GM23338 (cell line): ENCODE measurements at regions not wholly inside any gene's neighbourhood (a gene's known extent, or its start where the extent isn't known, plus 50 kb on each side); places are given as distances from the start of the nearest gene placed in this dataset.
A peak's percentile ranks its signal among the peaks of the same experiment; 100 is the strongest.

Source experiments
- ATAC-seq: fragments of 200-7000 bp; cut with Tn5 transposase; 3 replicates; pipeline ENCODE4 v1.9.1; 2020
- DNase-seq: peaks from one replicate; pipeline ENCODE4 v3.0.0-alpha.2; 2015; ENCODE audit warnings: low spot score
- H2AFZ ChIP-seq: fragments of 200-600 bp; sonication (generic); 2 replicates; pipeline ENCODE4 v1.8.0; 2016; ENCODE audit warnings: antibody characterized with exemption, mild to moderate bottlenecking, moderate library complexity
- H3F3A ChIP-seq: fragments of 200-600 bp; sonication (generic); replicated peaks from 2 replicates; pipeline ENCODE4 v1.8.0; 2017; ENCODE audit warnings: antibody characterized with exemption, mixed run types, low read depth
- H3K27ac ChIP-seq: fragments of 200-600 bp; sonication (generic); 2 replicates; pipeline ENCODE4 v1.6.1; 2016; ENCODE audit warnings: low read depth
- H3K27me3 ChIP-seq: fragments of 200-600 bp; sonication (generic); 2 replicates; pipeline ENCODE4 v1.8.0; 2016; ENCODE audit warnings: mild to moderate bottlenecking, mixed run types, moderate library complexity; ENCODE audit not compliant: insufficient read depth
- H3K36me3 ChIP-seq: fragments of 200-600 bp; sonication (generic); 2 replicates; pipeline ENCODE4 v1.8.0; 2016; ENCODE audit warnings: mild to moderate bottlenecking; ENCODE audit not compliant: insufficient read depth
- H3K4me1 ChIP-seq: fragments of 200-600 bp; sonication (generic); 2 replicates; pipeline ENCODE4 v1.8.0; 2016; ENCODE audit warnings: mild to moderate bottlenecking, moderate library complexity; ENCODE audit not compliant: insufficient read depth
- H3K4me2 ChIP-seq: fragments of 200-600 bp; sonication (generic); 2 replicates; pipeline ENCODE4 v1.7.1; 2017; ENCODE audit warnings: mixed run types
- H3K4me3 ChIP-seq: fragments of 200-600 bp; sonication (generic); 2 replicates; pipeline ENCODE4 v1.6.1; 2016; ENCODE audit warnings: mixed run types
- H3K79me2 ChIP-seq: fragments of 200-600 bp; sonication (generic); replicated peaks from 2 replicates; pipeline ENCODE4 v1.8.0; 2017; ENCODE audit warnings: mild to moderate bottlenecking; ENCODE audit not compliant: insufficient read depth
- H3K9me2 ChIP-seq: fragments of 200-600 bp; sonication (generic); 2 replicates; pipeline ENCODE4 v1.8.0; 2017; ENCODE audit not compliant: insufficient read depth
- H4K20me1 ChIP-seq: fragments of 200-600 bp; sonication (generic); replicated peaks from 2 replicates; pipeline ENCODE4 v1.8.0; 2017; ENCODE audit warnings: mild to moderate bottlenecking; ENCODE audit not compliant: insufficient read depth
- H3K27ac Mint-ChIP-seq: 2 replicates; pipeline ENCODE4 v1.8.0; 2020; ENCODE audit warnings: inconsistent platforms, mild to moderate bottlenecking, moderate library complexity, mixed read lengths
- H3K27me3 Mint-ChIP-seq: 3 replicates; pipeline ENCODE4 v1.8.0; 2022; ENCODE audit warnings: low read depth, mild to moderate bottlenecking, moderate library complexity, mixed read lengths, inconsistent platforms; ENCODE audit not compliant: insufficient read depth, poor library complexity
- H3K36me3 Mint-ChIP-seq: 3 replicates; pipeline ENCODE4 v1.8.0; 2021; ENCODE audit warnings: low read depth, mild to moderate bottlenecking, inconsistent platforms, moderate library complexity, mixed read lengths
- H3K4me1 Mint-ChIP-seq: 3 replicates; pipeline ENCODE4 v1.8.0; 2020; ENCODE audit warnings: mild to moderate bottlenecking, inconsistent platforms, mixed read lengths
- H3K4me3 Mint-ChIP-seq: 3 replicates; pipeline ENCODE4 v1.8.0; 2021; ENCODE audit warnings: moderate library complexity, mild to moderate bottlenecking, inconsistent platforms, mixed read lengths
- H3K9me3 Mint-ChIP-seq: 3 replicates; pipeline ENCODE4 v1.8.0; 2020; ENCODE audit warnings: moderate library complexity, mild to moderate bottlenecking, inconsistent platforms, mixed read lengths
- CREB1 ChIP-seq: fragments of 250-450 bp; sonication (Bioruptor Pico); IDR thresholded peaks from 2 replicates; pipeline ENCODE4 v1.5.0; 2020; ENCODE audit warnings: low read depth, mild to moderate bottlenecking, moderate library complexity
- EZH2phosphoT487 ChIP-seq: fragments of 200-600 bp; sonication (generic); IDR thresholded peaks from one replicate; pipeline ENCODE4 v1.8.1; 2018; ENCODE audit warnings: antibody characterized with exemption; ENCODE audit not compliant: unreplicated experiment
- JUNB ChIP-seq: IDR thresholded peaks from one replicate; pipeline ENCODE4 v1.6.1; 2016; ENCODE audit warnings: antibody characterized with exemption; ENCODE audit not compliant: unreplicated experiment
- STAT1 ChIP-seq: IDR thresholded peaks from one replicate; pipeline ENCODE4 v1.6.1; 2016; ENCODE audit warnings: antibody characterized with exemption; ENCODE audit not compliant: unreplicated experiment
- ZNF114 ChIP-seq: fragments of 250-450 bp; sonication (Bioruptor Pico); IDR thresholded peaks from 2 replicates; pipeline ENCODE4 v1.5.0; 2020; ENCODE audit warnings: mild to moderate bottlenecking, moderate library complexity
- ZNF331 ChIP-seq: fragments of 250-450 bp; sonication (Bioruptor Pico); IDR thresholded peaks from 2 replicates; pipeline ENCODE4 v1.5.0; 2020; ENCODE audit warnings: low read depth, mild to moderate bottlenecking, moderate library complexity
- TF ChIP-seq, protein P1 (sequence below): fragments of 250-450 bp; sonication (Bioruptor Pico); IDR thresholded peaks from 2 replicates; pipeline ENCODE4 v1.5.0; 2020; ENCODE audit warnings: mild to moderate bottlenecking, moderate library complexity
- TF ChIP-seq, protein P2 (sequence below): IDR thresholded peaks from one replicate; pipeline ENCODE4 v1.6.1; 2018; ENCODE audit warnings: antibody characterized with exemption; ENCODE audit not compliant: unreplicated experiment

DNA sequence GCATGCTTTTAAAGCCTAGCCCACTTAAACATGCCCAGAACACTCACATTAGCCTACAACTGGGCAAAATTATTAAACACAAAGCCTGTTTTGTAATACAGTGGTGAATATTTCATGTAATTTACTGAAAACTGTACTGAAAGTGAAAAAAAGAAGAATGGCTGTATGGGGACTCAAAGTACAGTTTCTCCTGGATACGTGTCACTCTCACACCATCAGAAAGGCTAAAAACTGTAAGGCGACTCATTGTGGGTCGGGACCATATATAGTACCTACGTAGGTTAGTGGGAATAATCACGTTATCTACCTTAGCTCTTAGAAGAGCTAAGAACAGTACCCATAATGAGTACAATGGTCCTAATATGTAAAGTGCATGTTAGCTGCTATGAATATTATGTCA lies 80.2 kb upstream of the SPATA12 start (continued):
- TF ChIP-seq, protein P1, sequence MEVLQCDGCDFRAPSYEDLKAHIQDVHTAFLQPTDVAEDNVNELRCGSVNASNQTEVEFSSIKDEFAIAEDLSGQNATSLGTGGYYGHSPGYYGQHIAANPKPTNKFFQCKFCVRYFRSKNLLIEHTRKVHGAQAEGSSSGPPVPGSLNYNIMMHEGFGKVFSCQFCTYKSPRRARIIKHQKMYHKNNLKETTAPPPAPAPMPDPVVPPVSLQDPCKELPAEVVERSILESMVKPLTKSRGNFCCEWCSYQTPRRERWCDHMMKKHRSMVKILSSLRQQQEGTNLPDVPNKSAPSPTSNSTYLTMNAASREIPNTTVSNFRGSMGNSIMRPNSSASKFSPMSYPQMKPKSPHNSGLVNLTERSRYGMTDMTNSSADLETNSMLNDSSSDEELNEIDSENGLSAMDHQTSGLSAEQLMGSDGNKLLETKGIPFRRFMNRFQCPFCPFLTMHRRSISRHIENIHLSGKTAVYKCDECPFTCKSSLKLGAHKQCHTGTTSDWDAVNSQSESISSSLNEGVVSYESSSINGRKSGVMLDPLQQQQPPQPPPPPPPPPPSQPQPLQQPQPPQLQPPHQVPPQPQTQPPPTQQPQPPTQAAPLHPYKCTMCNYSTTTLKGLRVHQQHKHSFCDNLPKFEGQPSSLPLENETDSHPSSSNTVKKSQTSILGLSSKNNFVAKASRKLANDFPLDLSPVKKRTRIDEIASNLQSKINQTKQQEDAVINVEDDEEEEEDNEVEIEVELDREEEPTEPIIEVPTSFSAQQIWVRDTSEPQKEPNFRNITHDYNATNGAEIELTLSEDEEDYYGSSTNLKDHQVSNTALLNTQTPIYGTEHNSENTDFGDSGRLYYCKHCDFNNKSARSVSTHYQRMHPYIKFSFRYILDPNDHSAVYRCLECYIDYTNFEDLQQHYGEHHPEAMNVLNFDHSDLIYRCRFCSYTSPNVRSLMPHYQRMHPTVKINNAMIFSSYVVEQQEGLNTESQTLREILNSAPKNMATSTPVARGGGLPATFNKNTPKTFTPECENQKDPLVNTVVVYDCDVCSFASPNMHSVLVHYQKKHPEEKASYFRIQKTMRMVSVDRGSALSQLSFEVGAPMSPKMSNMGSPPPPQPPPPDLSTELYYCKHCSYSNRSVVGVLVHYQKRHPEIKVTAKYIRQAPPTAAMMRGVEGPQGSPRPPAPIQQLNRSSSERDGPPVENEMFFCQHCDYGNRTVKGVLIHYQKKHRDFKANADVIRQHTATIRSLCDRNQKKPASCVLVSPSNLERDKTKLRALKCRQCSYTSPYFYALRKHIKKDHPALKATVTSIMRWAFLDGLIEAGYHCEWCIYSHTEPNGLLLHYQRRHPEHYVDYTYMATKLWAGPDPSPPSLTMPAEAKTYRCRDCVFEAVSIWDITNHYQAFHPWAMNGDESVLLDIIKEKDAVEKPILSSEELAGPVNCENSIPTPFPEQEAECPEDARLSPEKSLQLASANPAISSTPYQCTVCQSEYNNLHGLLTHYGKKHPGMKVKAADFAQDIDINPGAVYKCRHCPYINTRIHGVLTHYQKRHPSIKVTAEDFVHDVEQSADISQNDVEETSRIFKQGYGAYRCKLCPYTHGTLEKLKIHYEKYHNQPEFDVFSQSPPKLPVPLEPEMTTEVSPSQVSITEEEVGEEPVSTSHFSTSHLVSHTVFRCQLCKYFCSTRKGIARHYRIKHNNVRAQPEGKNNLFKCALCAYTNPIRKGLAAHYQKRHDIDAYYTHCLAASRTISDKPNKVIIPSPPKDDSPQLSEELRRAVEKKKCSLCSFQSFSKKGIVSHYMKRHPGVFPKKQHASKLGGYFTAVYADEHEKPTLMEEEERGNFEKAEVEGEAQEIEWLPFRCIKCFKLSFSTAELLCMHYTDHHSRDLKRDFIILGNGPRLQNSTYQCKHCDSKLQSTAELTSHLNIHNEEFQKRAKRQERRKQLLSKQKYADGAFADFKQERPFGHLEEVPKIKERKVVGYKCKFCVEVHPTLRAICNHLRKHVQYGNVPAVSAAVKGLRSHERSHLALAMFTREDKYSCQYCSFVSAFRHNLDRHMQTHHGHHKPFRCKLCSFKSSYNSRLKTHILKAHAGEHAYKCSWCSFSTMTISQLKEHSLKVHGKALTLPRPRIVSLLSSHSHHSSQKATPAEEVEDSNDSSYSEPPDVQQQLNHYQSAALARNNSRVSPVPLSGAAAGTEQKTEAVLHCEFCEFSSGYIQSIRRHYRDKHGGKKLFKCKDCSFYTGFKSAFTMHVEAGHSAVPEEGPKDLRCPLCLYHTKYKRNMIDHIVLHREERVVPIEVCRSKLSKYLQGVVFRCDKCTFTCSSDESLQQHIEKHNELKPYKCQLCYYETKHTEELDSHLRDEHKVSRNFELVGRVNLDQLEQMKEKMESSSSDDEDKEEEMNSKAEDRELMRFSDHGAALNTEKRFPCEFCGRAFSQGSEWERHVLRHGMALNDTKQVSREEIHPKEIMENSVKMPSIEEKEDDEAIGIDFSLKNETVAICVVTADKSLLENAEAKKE (CRISPR knock-in tag) = no peak

DNA sequence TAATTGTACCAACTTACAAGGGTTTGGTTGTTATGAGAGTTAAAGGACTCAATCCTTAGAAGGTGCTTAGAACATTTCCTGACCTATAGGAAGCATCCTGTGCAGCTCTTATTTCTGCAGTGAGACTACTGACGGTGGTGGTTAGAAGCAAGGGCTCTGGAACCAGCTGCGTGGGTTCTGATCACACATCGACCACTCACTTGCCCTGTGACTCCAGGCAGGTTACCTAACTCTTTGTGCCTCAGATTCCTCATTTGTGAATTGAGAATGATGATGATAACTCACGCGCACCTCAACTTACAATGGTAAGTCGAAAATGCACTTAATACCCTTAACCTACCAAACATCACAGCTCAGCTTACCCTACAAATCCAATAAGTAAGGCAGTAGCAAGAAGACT lies 80.7 kb upstream of the SPATA12 start:
- Histone ChIP-seq H3K4me1 (no peaks in the 10 kb centered on the region; the same call in 1 of the 2 replicates), H3F3A (no peaks in the 10 kb centered on the region), H4K20me1 (no peaks in the 10 kb centered on the region), H2AFZ (no peak overlapping the region), H3K27ac (no peak overlapping the region), H3K4me3 (no peak overlapping the region), H3K4me2 (no peak overlapping the region), H3K36me3 (no peaks in the 10 kb centered on the region), H3K79me2 (no peaks in the 10 kb centered on the region), H3K27me3 (no peaks in the 10 kb centered on the region), H3K9me2 (no peaks in the 10 kb centered on the region)
- no peak overlapping the region for H3K27ac Mint-ChIP-seq
- no peaks in the 10 kb centered on the region for H3K9me3 Mint-ChIP-seq
- peaks cover 5% of the 10 kb centered on the region for H3K27me3 Mint-ChIP-seq
- no peak overlapping the region for H3K4me3 Mint-ChIP-seq
- H3K4me1 Mint-ChIP-seq = peaks cover 6% of the 10 kb centered on the region; the same call in 1 of the 3 replicates
- TF ChIP-seq STAT1 = no peak
- no peak for TF ChIP-seq EZH2phosphoT487
- TF ChIP-seq ZNF331 (CRISPR knock-in tag) = no peak
- no peak for TF ChIP-seq ZNF114 (CRISPR knock-in tag)
- no peak for DNase-seq
- H3K36me3 Mint-ChIP-seq = no peaks in the 10 kb centered on the region
- ATAC-seq = no peak

DNA sequence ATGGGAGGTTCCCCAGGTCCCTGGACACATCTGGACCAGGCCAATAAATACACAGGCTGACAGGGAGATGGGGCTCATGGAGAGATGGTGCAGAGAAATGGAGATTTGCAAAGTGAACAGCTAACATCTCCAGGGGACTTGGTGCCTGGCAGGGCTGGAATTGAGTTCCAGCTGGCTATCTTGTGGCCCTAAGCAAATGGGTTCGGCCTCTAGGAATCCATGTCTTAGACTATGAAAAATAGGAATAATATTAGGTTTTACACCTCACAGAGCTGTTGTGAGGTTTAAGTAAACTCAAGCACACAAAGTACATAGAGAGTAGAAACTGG lies 82.9 kb upstream of the SPATA12 start:
- Mint-ChIP-seq H3K4me1 (peaks cover 9% of the 10 kb centered on the region; the same call in 1 of the 3 replicates), H3K9me3 (peaks cover 3% of the 10 kb centered on the region; the same call in 1 of the 3 replicates), H3K27me3 (peaks cover 9% of the 10 kb centered on the region), H3K36me3 (no peaks in the 10 kb centered on the region), H3K4me3 (no peak overlapping the region), H3K27ac (no peak overlapping the region)
- ATAC-seq = no peak
- peak overlapping the region; percentile 63; the same call in 1 of the 2 replicates for H3K27ac ChIP-seq
- no peaks in the 10 kb centered on the region for H3F3A ChIP-seq
- no peaks in the 10 kb centered on the region for H3K36me3 ChIP-seq
- no peaks in the 10 kb centered on the region for H3K9me2 ChIP-seq
- H3K4me2 ChIP-seq = no peak overlapping the region
- no peaks in the 10 kb centered on the region for H3K27me3 ChIP-seq
- H3K79me2 ChIP-seq = no peaks in the 10 kb centered on the region
- H3K4me3 ChIP-seq = no peak overlapping the region
- no peaks in the 10 kb centered on the region for H4K20me1 ChIP-seq
- no peaks in the 10 kb centered on the region; the same call in 1 of the 2 replicates for H3K4me1 ChIP-seq
- no peak for DNase-seq
- H2AFZ ChIP-seq = no peak overlapping the region
- TF ChIP-seq JUNB = no peak
- TF ChIP-seq CREB1 (CRISPR knock-in tag) = no peak
- TF ChIP-seq, protein P2, sequence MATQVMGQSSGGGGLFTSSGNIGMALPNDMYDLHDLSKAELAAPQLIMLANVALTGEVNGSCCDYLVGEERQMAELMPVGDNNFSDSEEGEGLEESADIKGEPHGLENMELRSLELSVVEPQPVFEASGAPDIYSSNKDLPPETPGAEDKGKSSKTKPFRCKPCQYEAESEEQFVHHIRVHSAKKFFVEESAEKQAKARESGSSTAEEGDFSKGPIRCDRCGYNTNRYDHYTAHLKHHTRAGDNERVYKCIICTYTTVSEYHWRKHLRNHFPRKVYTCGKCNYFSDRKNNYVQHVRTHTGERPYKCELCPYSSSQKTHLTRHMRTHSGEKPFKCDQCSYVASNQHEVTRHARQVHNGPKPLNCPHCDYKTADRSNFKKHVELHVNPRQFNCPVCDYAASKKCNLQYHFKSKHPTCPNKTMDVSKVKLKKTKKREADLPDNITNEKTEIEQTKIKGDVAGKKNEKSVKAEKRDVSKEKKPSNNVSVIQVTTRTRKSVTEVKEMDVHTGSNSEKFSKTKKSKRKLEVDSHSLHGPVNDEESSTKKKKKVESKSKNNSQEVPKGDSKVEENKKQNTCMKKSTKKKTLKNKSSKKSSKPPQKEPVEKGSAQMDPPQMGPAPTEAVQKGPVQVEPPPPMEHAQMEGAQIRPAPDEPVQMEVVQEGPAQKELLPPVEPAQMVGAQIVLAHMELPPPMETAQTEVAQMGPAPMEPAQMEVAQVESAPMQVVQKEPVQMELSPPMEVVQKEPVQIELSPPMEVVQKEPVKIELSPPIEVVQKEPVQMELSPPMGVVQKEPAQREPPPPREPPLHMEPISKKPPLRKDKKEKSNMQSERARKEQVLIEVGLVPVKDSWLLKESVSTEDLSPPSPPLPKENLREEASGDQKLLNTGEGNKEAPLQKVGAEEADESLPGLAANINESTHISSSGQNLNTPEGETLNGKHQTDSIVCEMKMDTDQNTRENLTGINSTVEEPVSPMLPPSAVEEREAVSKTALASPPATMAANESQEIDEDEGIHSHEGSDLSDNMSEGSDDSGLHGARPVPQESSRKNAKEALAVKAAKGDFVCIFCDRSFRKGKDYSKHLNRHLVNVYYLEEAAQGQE = no peak
